HEK293T (cell line): ENCODE measurements at regions not wholly inside any gene's neighbourhood (a gene's known extent, or its start where the extent isn't known, plus 50 kb on each side); places are given as distances from the start of the nearest gene placed in this dataset.
"Not testable (repeated sequence)": the region's sequence is repeated elsewhere in the genome, so short reads cannot be mapped to it uniquely, and the experiment has no call there.

Source experiments
- CTCF ChIA-PET: fragments of 350-600 bp; formaldehyde crosslinking; extraction: SDS; loops from one replicate; lab custom pipeline; 2021; ENCODE audit warnings: antibody characterized with exemption, inconsistent platforms; lab: Yijun Ruan, JAX
- POLR2A ChIA-PET: fragments of 350-600 bp; formaldehyde crosslinking; extraction: SDS; loops from one replicate; lab custom pipeline; 2020; ENCODE audit warnings: antibody characterized with exemption, inconsistent platforms; lab: Yijun Ruan, JAX
- DNase-seq: peaks from one replicate; pipeline ENCODE4 v3.0.0; 2012; ENCODE audit warnings: mixed read lengths; ENCODE audit errors: extremely low spot score
- ARNT ChIP-seq: fragments of 450-650 bp; IDR thresholded peaks from 2 replicates; pipeline ENCODE4 v1.6.1; 2017; ENCODE audit warnings: mild to moderate bottlenecking
- BHLHE40 ChIP-seq: fragments of 450-650 bp; IDR thresholded peaks from 2 replicates; pipeline ENCODE4 v1.6.1; 2016; ENCODE audit warnings: mild to moderate bottlenecking, moderate library complexity, borderline replicate concordance
- CTBP1 ChIP-seq: fragments of 450-650 bp; IDR thresholded peaks from 2 replicates; pipeline ENCODE4 v1.6.1; 2016; ENCODE audit warnings: borderline replicate concordance
- ELF4 ChIP-seq: fragments of 450-650 bp; IDR thresholded peaks from 2 replicates; pipeline ENCODE4 v1.6.1; 2017; ENCODE audit warnings: antibody characterized with exemption
- FOXA1 ChIP-seq: fragments of 450-650 bp; IDR thresholded peaks from 2 replicates; pipeline ENCODE4 v1.6.1; 2016; ENCODE audit warnings: mild to moderate bottlenecking
- FOXK2 ChIP-seq: fragments of 450-650 bp; IDR thresholded peaks from 2 replicates; pipeline ENCODE4 v1.6.1; 2016; ENCODE audit warnings: mild to moderate bottlenecking
- FOXM1 ChIP-seq: fragments of 450-650 bp; IDR thresholded peaks from 2 replicates; pipeline ENCODE4 v1.6.1; 2017; ENCODE audit warnings: mild to moderate bottlenecking, borderline replicate concordance
- HDGF ChIP-seq: fragments of 450-650 bp; IDR thresholded peaks from 2 replicates; pipeline ENCODE4 v1.6.1; 2017; ENCODE audit warnings: antibody characterized with exemption, borderline replicate concordance
- L3MBTL2 ChIP-seq: fragments of 450-650 bp; conservative IDR thresholded peaks from 2 replicates; pipeline ENCODE4 v1.6.1; 2016; ENCODE audit warnings: mild to moderate bottlenecking
- LEF1 ChIP-seq: fragments of 450-650 bp; IDR thresholded peaks from 2 replicates; pipeline ENCODE4 v1.6.1; 2017; ENCODE audit warnings: mild to moderate bottlenecking, borderline replicate concordance
- NFRKB ChIP-seq: fragments of 450-650 bp; IDR thresholded peaks from 2 replicates; pipeline ENCODE4 v1.6.1; 2016; ENCODE audit warnings: mild to moderate bottlenecking, moderate library complexity
- SP1 ChIP-seq: fragments of 450-650 bp; IDR thresholded peaks from 2 replicates; pipeline ENCODE4 v1.6.1; 2017
- SUZ12 ChIP-seq: fragments of 450-650 bp; IDR thresholded peaks from 2 replicates; pipeline ENCODE4 v1.6.1; 2016; ENCODE audit warnings: mild to moderate bottlenecking
- TARDBP ChIP-seq: fragments of 450-650 bp; IDR thresholded peaks from 2 replicates; pipeline ENCODE4 v1.6.1; 2016
- ZNF384 ChIP-seq: fragments of 450-650 bp; IDR thresholded peaks from 2 replicates; pipeline ENCODE4 v1.6.1; 2016
- TF ChIP-seq, protein P1 (sequence below): fragments of 450-650 bp; IDR thresholded peaks from 2 replicates; pipeline ENCODE4 v1.6.1; 2016

DNA sequence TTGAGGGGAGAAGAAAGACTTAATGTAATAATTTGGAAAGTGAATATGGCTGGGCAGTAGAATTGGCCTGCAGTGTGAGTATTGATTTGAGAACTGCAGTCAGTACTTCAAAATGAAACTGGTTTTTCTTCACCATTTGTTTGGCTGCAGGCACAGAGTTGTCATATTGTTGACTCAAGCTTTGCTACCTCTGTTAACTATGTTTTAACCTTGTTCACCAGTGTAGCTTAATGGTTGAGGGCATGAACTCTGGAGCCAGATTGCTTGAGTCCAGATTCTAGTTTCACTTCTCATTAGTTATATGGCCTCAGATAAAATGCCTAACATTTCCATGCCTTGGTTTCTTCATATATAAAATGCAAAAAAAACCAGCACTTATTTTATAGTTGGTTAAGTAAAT lies 64.1 kb downstream of the CFAP44 start:
- TF ChIP-seq SP1 (no peak), HDGF (no peak), ELF4 (no peak), FOXM1 (no peak), BHLHE40 (no peak), CTBP1 (no peak), LEF1 (no peak), SUZ12 (no peak), ZNF384 (no peak), L3MBTL2 (no peak), FOXA1 (no peak), TARDBP (no peak), NFRKB (no peak), FOXK2 (no peak), ARNT (no peak)
- TF ChIP-seq, protein P1, sequence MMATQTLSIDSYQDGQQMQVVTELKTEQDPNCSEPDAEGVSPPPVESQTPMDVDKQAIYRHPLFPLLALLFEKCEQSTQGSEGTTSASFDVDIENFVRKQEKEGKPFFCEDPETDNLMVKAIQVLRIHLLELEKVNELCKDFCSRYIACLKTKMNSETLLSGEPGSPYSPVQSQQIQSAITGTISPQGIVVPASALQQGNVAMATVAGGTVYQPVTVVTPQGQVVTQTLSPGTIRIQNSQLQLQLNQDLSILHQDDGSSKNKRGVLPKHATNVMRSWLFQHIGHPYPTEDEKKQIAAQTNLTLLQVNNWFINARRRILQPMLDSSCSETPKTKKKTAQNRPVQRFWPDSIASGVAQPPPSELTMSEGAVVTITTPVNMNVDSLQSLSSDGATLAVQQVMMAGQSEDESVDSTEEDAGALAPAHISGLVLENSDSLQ: no peak
- ChIA-PET POLR2A (no interaction called here), CTCF (no interaction called here)
- DNase-seq: no peak

DNA sequence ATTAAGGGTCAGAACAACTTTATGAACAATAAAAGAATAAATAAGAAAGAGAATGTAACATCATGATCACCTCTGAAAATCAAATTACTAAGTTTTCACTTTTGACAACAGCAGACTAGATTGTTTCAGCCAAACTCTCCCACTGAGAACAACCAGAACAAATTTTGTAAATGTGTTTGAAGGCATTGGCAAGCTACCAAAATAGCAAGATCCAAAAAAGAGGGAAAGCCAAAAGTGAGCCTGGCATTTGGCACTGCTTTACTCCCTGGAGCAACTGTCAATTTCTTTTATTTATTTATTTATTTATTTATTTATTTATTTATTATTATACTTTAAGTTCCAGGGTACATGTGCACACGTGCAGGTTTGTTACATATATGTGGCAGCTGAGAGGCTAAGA lies 67.2 kb downstream of the CFAP44 start:
- TF ChIP-seq ZNF384: no peak
- no peak for TF ChIP-seq ARNT
- no peak for TF ChIP-seq HDGF
- TF ChIP-seq LEF1: no peak
- no peak for TF ChIP-seq TARDBP
- no peak for TF ChIP-seq FOXK2
- no peak for TF ChIP-seq BHLHE40
- TF ChIP-seq ELF4: no peak
- no peak for TF ChIP-seq NFRKB
- TF ChIP-seq FOXA1: no peak
- TF ChIP-seq FOXM1: no peak
- CTCF ChIA-PET: no interaction called here
- DNase-seq: no peak
- POLR2A ChIA-PET: no interaction called here

DNA sequence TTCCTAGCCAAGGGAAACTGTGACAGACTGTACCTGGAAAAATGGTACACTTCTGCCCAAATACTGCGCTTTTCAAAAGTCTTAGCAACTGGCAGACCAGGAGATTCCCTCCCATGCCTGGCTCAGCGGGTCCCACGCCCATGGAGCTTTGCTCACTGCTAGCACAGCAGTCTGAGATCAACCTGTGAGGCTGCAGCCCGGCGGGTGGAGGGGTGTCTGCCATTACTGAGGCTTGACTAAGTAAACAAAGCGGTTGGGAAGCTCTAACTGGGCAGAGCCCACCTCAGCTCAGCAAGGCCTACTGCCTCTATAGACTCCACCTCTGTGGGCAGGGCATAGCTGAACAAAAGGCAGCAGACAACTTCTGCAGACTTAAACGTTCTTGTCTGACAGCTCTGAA lies 74.5 kb downstream of the CFAP44 start:
- POLR2A ChIA-PET, CTCF ChIA-PET, DNase-seq: not testable (repeated sequence)

DNA sequence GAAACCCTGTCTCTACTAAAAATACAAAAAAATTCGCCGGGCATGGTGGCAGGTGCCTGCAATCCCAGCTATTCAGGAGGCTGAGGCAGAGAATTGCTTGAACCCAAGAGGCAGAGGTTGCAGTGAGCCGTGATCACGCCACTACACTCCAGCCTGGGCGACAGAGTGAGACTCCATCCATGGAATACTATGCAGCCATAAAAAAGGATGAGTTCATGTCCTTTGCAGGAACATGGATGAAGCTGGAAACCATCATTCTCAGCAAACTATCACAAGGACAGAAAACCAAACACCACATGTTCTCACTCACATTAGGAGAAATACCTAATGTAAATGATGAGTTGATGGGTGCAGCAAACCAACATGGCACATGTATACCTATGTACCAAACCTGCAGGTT lies 86.0 kb downstream of the CFAP44 start:
- POLR2A ChIA-PET, CTCF ChIA-PET, DNase-seq: not testable (repeated sequence)

DNA sequence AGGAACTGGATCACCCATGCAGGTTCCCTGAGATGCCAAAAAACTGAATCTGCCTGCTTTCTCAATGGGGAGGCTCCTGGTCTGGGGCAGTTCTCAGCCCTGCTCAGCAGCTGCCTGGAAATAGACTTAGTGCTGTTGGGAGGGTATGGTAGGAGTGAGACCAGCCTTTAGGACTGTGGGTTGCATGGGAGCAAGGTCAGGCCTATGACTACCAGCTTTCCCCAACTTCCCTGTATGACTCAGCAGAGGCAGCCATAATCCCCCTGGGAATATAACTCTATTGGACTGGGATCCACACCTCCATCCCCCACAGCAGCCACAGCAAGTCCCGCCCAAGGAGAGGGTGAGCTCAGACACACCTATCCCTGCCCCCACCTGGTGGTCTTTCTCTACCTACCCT lies 87.0 kb downstream of the CFAP44 start:
- CTCF ChIA-PET: no interaction called here
- POLR2A ChIA-PET: no interaction called here
- TF ChIP-seq FOXK2 (no peak), NFRKB (no peak), BHLHE40 (no peak), L3MBTL2 (no peak), FOXA1 (no peak), FOXM1 (no peak), ARNT (no peak), CTBP1 (no peak), ZNF384 (no peak), TARDBP (no peak), ELF4 (no peak), SUZ12 (no peak), LEF1 (no peak), HDGF (no peak), SP1 (no peak)
- TF ChIP-seq, protein P1: no peak
- DNase-seq: no peak

DNA sequence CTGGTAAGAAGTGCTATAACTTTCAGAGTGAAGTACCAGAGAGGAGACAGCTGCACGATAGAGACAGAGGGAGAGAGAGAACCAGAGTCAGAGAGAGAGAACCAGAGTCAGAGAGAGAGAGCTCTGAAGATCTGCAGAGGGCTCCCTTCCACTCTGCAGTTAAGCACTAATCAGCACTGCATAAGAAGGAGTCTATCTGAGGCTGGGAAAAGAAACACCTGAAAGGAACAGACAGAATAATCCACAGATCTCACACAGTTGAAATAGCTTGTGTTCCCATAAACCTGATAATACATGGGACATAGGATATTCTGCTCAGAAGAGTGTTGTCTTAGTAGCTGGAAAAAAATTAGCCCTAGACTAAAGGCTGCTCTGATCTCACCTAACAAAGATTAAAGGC lies 87.6 kb downstream of the CFAP44 start:
- DNase-seq: no peak
- ChIA-PET CTCF (no interaction called here), POLR2A (no interaction called here)
- no peak for TF ChIP-seq ARNT
- TF ChIP-seq FOXK2: no peak
- no peak for TF ChIP-seq FOXA1
- no peak for TF ChIP-seq FOXM1
- TF ChIP-seq SP1: no peak
- no peak for TF ChIP-seq SUZ12
- TF ChIP-seq, protein P1: no peak
- TF ChIP-seq L3MBTL2: no peak
- no peak for TF ChIP-seq CTBP1
- no peak for TF ChIP-seq NFRKB
- no peak for TF ChIP-seq HDGF
- no peak for TF ChIP-seq ELF4
- no peak for TF ChIP-seq LEF1

DNA sequence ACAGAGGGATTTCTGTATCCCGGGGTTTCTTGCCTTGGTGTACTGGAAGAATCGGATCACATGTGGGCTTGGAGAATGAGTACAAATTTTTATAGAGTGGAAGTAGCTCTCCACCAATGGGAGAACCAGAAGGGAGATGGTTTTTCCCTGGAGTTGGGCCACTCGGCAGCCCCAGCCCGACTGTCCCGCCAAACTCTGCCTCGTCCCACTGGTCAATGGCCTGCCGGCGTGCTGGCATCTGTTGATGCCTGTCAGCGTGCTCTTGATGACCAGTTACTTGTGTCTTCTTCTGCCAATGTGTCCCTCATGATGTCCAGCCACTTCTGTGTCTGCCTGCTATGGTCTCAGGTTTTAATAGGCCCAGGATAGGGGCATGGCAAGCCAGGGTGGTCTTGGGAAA lies 100.5 kb downstream of the CFAP44 start:
- ChIA-PET POLR2A (no interaction called here), CTCF (no interaction called here)
- TF ChIP-seq, protein P1: no peak
- TF ChIP-seq BHLHE40 (no peak), ARNT (no peak), FOXM1 (no peak), LEF1 (no peak), SP1 (no peak), NFRKB (no peak), CTBP1 (no peak), SUZ12 (no peak), ELF4 (no peak), HDGF (no peak)
- DNase-seq: no peak
